PC-3 (cell line): ENCODE measurements at regions not wholly inside any gene's neighbourhood (a gene's known extent, or its start where the extent isn't known, plus 50 kb on each side); places are given as distances from the start of the nearest gene placed in this dataset.

Experiments
- ATAC-seq: fragments of 200-7000 bp; cut with Tn5 transposase; 2 replicates; pipeline ENCODE4 v1.9.1; 2020; ENCODE audit warnings: mild to moderate bottlenecking, moderate library complexity
- BruUV-seq: library from RNA; stranded (reverse); fragments of 400-500 nt; replicated peaks from 2 replicates; lab custom pipeline; 2021; lab: Mats Ljungman, UMichigan
- CTCF ChIA-PET: fragments of 300-600 bp; sonication (Branson Sonifier 250); formaldehyde crosslinking; loops from one replicate; lab custom pipeline; 2022; ENCODE audit warnings: antibody characterized with exemption; lab: Charles Lee
- POLR2A ChIA-PET: fragments of 300-600 bp; sonication (Branson Sonifier 250); formaldehyde crosslinking; loops from one replicate; lab custom pipeline; 2022; ENCODE audit warnings: antibody characterized with exemption; ENCODE audit not compliant: unreplicated experiment; lab: Charles Lee
- DNase-seq: peaks from one replicate; pipeline ENCODE4 v3.0.0-alpha.2; 2015
- H2AFZ ChIP-seq: fragments of 300-600 bp; sonication (generic); 2 replicates; pipeline ENCODE4 v1.6.0; 2016; ENCODE audit warnings: antibody characterized with exemption, low read length
- H3F3A ChIP-seq: fragments of 300-600 bp; sonication (generic); one replicate; pipeline ENCODE4 v1.6.0; 2017; ENCODE audit warnings: antibody characterized with exemption, low read length, control low read depth, mild to moderate bottlenecking; ENCODE audit not compliant: unreplicated experiment
- H3K27ac ChIP-seq: fragments of 300-600 bp; sonication (generic); 2 replicates; pipeline ENCODE4 v1.5.1; 2016; ENCODE audit warnings: mild to moderate bottlenecking, low read length
- H3K27me3 ChIP-seq: fragments of 300-600 bp; sonication (generic); 2 replicates; pipeline ENCODE4 v1.6.1; 2016; ENCODE audit warnings: low read length, mixed read lengths
- H3K36me3 ChIP-seq: fragments of 300-600 bp; sonication (generic); 2 replicates; pipeline ENCODE4 v1.6.1; 2016; ENCODE audit warnings: low read depth, mixed run types, low read length, mixed read lengths
- H3K4me1 ChIP-seq: fragments of 300-600 bp; sonication (generic); 2 replicates; pipeline ENCODE4 v1.5.1; 2016; ENCODE audit warnings: low read length; ENCODE audit not compliant: insufficient read depth
- H3K4me2 ChIP-seq: fragments of 300-600 bp; sonication (generic); 2 replicates; pipeline ENCODE4 v1.6.0; 2016; ENCODE audit warnings: low read length
- H3K4me3 ChIP-seq: fragments of 300-600 bp; sonication (generic); 2 replicates; pipeline ENCODE4 v1.5.1; 2016; ENCODE audit warnings: mild to moderate bottlenecking, low read length, mixed read lengths
- H3K79me2 ChIP-seq: fragments of 300-600 bp; sonication (generic); 2 replicates; pipeline ENCODE4 v1.6.1; 2017; ENCODE audit warnings: low read length, mixed read lengths
- H3K9ac ChIP-seq: fragments of 300-600 bp; sonication (generic); 2 replicates; pipeline ENCODE4 v1.6.0; 2016; ENCODE audit warnings: mild to moderate bottlenecking, low read length
- H3K9me2 ChIP-seq: fragments of 300-600 bp; sonication (generic); replicated peaks from 2 replicates; pipeline ENCODE4 v1.6.1; 2016; ENCODE audit warnings: mixed run types, low read length, mixed read lengths
- H3K9me3 ChIP-seq: fragments of 300-600 bp; sonication (generic); 2 replicates; pipeline ENCODE4 v1.6.1; 2016; ENCODE audit warnings: low read length, mixed read lengths
- H4K20me1 ChIP-seq: fragments of 300-600 bp; sonication (generic); 2 replicates; pipeline ENCODE4 v1.6.1; 2016; ENCODE audit warnings: low read length, mixed read lengths
- EZH2 ChIP-seq: fragments of 300-600 bp; sonication (generic); IDR thresholded peaks from one replicate; pipeline ENCODE4 v1.6.1; 2017; ENCODE audit warnings: antibody characterized with exemption, mild to moderate bottlenecking, low read length; ENCODE audit not compliant: unreplicated experiment
- EZH2phosphoT487 ChIP-seq: fragments of 300-600 bp; sonication (generic); IDR thresholded peaks from 2 replicates; pipeline ENCODE4 v1.6.1; 2018; ENCODE audit warnings: mild to moderate bottlenecking, antibody characterized with exemption, low read length, borderline replicate concordance
- intact Hi-C: fragments of 100-400 bp; cut with micrococcal nuclease; formaldehyde crosslinking; loops from 2 replicates; pipeline ENCODE4 v1.9.0; 2023
- TF ChIP-seq, protein P1 (sequence below): fragments of 300-600 bp; sonication (generic); conservative IDR thresholded peaks from 2 replicates; pipeline ENCODE4 v1.5.1; 2017; ENCODE audit warnings: antibody characterized with exemption, low read depth, mild to moderate bottlenecking, low read length

GRCh38 chr20:11041396-11041795, 367.6 kb upstream of the JAG1 start:
- no peaks in the 10 kb centered on the region for H3K36me3 ChIP-seq
- H4K20me1 ChIP-seq, result no peaks in the 10 kb centered on the region
- H3K9ac ChIP-seq, result no peak overlapping the region
- CTCF ChIA-PET, result no interaction called here
- H3K27me3 ChIP-seq, result no peaks in the 10 kb centered on the region
- no peak overlapping the region for H2AFZ ChIP-seq
- H3K27ac ChIP-seq, result no peak overlapping the region
- TF ChIP-seq, protein P1, sequence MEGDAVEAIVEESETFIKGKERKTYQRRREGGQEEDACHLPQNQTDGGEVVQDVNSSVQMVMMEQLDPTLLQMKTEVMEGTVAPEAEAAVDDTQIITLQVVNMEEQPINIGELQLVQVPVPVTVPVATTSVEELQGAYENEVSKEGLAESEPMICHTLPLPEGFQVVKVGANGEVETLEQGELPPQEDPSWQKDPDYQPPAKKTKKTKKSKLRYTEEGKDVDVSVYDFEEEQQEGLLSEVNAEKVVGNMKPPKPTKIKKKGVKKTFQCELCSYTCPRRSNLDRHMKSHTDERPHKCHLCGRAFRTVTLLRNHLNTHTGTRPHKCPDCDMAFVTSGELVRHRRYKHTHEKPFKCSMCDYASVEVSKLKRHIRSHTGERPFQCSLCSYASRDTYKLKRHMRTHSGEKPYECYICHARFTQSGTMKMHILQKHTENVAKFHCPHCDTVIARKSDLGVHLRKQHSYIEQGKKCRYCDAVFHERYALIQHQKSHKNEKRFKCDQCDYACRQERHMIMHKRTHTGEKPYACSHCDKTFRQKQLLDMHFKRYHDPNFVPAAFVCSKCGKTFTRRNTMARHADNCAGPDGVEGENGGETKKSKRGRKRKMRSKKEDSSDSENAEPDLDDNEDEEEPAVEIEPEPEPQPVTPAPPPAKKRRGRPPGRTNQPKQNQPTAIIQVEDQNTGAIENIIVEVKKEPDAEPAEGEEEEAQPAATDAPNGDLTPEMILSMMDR, result no peak
- TF ChIP-seq EZH2 (no peak), EZH2phosphoT487 (no peak)
- POLR2A ChIA-PET, result no interaction called here
- no TSS peak for BruUV-seq
- no peaks in the 10 kb centered on the region for H3K79me2 ChIP-seq
- peak; percentile 69 for DNase-seq
- ATAC-seq, result no peak
- no peak overlapping the region for H3K4me3 ChIP-seq
- H3K9me2 ChIP-seq, result no peaks in the 10 kb centered on the region
- no peaks in the 10 kb centered on the region for H3F3A ChIP-seq
- H3K9me3 ChIP-seq, result no peaks in the 10 kb centered on the region
- 0 out of 2 replicates have a peak, but pooled peaks cover 10% of the 10 kb centered on the region for H3K4me1 ChIP-seq
- no peak overlapping the region for H3K4me2 ChIP-seq
- intact Hi-C loops, result no loop called here

- no TSS peak for BruUV-seq
- H2AFZ ChIP-seq, result no peak overlapping the region
- ChIA-PET POLR2A (no interaction called here), CTCF (no interaction called here)
- no peaks in the 10 kb centered on the region for H4K20me1 ChIP-seq
- no peak for TF ChIP-seq EZH2
- no peak for TF ChIP-seq EZH2phosphoT487
- TF ChIP-seq, protein P1, result no peak
- H3K9me2 ChIP-seq, result no peaks in the 10 kb centered on the region
- no peaks in the 10 kb centered on the region for H3F3A ChIP-seq
- no peak overlapping the region for H3K4me2 ChIP-seq
- H3K9ac ChIP-seq, result no peak overlapping the region
- H3K27me3 ChIP-seq, result no peaks in the 10 kb centered on the region
- H3K9me3 ChIP-seq, result no peaks in the 10 kb centered on the region
- H3K36me3 ChIP-seq, result no peaks in the 10 kb centered on the region
- DNase-seq, result no peak
- intact Hi-C loops, result no loop called here
- ATAC-seq, result no peak
- H3K27ac ChIP-seq, result no peak overlapping the region
- no peaks in the 10 kb centered on the region for H3K79me2 ChIP-seq
- 0 out of 2 replicates have a peak, but pooled peaks cover 10% of the 10 kb centered on the region for H3K4me1 ChIP-seq
- H3K4me3 ChIP-seq, result no peak overlapping the region
Observed at GRCh38 chr20:11043001-11043400, 369.2 kb upstream of the JAG1 start.

- intact Hi-C loops, result no loop called here
- ChIA-PET POLR2A (no interaction called here), CTCF (no interaction called here)
- Histone ChIP-seq H3K9me3 (no peaks in the 10 kb centered on the region), H3K4me3 (no peak overlapping the region), H3K27me3 (no peaks in the 10 kb centered on the region), H3K9ac (no peak overlapping the region), H3K4me2 (no peak overlapping the region), H3K36me3 (no peaks in the 10 kb centered on the region), H4K20me1 (no peaks in the 10 kb centered on the region), H3K27ac (no peak overlapping the region), H3K9me2 (no peaks in the 10 kb centered on the region), H3F3A (no peaks in the 10 kb centered on the region), H2AFZ (no peak overlapping the region), H3K79me2 (no peaks in the 10 kb centered on the region), H3K4me1 (0 out of 2 replicates have a peak, but pooled peaks cover 10% of the 10 kb centered on the region)
- no peak for DNase-seq
- ATAC-seq, result no peak
- BruUV-seq, result no TSS peak
- TF ChIP-seq EZH2phosphoT487 (no peak), EZH2 (no peak)
- TF ChIP-seq, protein P1, result no peak
Observed at GRCh38 chr20:11044561-11044960, 370.8 kb upstream of the JAG1 start.
